ENCODE measurements at regions not wholly inside any gene's neighbourhood (a gene's known extent, or its start where the extent isn't known, plus 50 kb on each side); places are given as distances from the start of the nearest gene placed in this dataset.
"Not testable (repeated sequence)": the region's sequence is repeated elsewhere in the genome, so short reads cannot be mapped to it uniquely, and the experiment has no call there.

GRCh38 chr5:102617191-102618187 is 118.7 kb upstream of the SLCO6A1 start:
- no peak for DNase-seq

GRCh38 chr5:102622262-102622661 is 123.5 kb upstream of the SLCO6A1 start:
- DNase-seq: no peak

GRCh38 chr5:102623329-102624065 is 124.7 kb upstream of the SLCO6A1 start:
- DNase-seq: no peak

GRCh38 chr5:102624405-102624804 is 125.6 kb upstream of the SLCO6A1 start:
- DNase-seq: no peak

- DNase-seq: no peak
Measured at GRCh38 chr5:102625468-102625867, 126.7 kb upstream of the SLCO6A1 start.

GRCh38 chr5:102625928-102626327 is 127.1 kb upstream of the SLCO6A1 start:
- no peak for DNase-seq

- DNase-seq: no peak
Measured at GRCh38 chr5:102627315-102627714, 127.8 kb upstream of the PAM start.

GRCh38 chr5:102628441-102629175 is 126.5 kb upstream of the PAM start:
- no peak for DNase-seq

- no peak for DNase-seq
Measured at GRCh38 chr5:102629827-102630605, 125.1 kb upstream of the PAM start.

- not testable (repeated sequence) for DNase-seq
Measured at GRCh38 chr5:102635399-102635798, 119.7 kb upstream of the PAM start.

GRCh38 chr5:102638316-102638715 is 116.8 kb upstream of the PAM start:
- DNase-seq: no peak

GRCh38 chr5:102638912-102639652 is 116.0 kb upstream of the PAM start:
- no peak for DNase-seq

- no peak for DNase-seq
Measured at GRCh38 chr5:102649731-102650130, 105.4 kb upstream of the PAM start.

- DNase-seq: no peak
Measured at GRCh38 chr5:102651466-102651865, 103.6 kb upstream of the PAM start.

GRCh38 chr5:102654559-102655349 is 100.4 kb upstream of the PAM start:
- no peak for DNase-seq

- DNase-seq: no peak
Measured at GRCh38 chr5:102659151-102659550, 96.0 kb upstream of the PAM start.

- no peak for DNase-seq
Measured at GRCh38 chr5:102660111-102660510, 95.0 kb upstream of the PAM start.

- DNase-seq: no peak
Measured at GRCh38 chr5:102663749-102664530, 91.2 kb upstream of the PAM start.

GRCh38 chr5:102664616-102665335 is 90.3 kb upstream of the PAM start:
- DNase-seq: no peak

All from activated CD4-positive, alpha-beta T cell treated with anti-CD3 and anti-CD28 coated beads, Interleukin-2, Interleukin-6, amounts not matched to agents 100 ng/mL and 50 ng/mL, durations not matched to agents 16 hours and 8 hours (primary cell).